ENCODE measurements at regions not wholly inside any gene's neighbourhood (a gene's known extent, or its start where the extent isn't known, plus 50 kb on each side); places are given as distances from the start of the nearest gene placed in this dataset.

- TF ChIP-seq, protein P1, sequence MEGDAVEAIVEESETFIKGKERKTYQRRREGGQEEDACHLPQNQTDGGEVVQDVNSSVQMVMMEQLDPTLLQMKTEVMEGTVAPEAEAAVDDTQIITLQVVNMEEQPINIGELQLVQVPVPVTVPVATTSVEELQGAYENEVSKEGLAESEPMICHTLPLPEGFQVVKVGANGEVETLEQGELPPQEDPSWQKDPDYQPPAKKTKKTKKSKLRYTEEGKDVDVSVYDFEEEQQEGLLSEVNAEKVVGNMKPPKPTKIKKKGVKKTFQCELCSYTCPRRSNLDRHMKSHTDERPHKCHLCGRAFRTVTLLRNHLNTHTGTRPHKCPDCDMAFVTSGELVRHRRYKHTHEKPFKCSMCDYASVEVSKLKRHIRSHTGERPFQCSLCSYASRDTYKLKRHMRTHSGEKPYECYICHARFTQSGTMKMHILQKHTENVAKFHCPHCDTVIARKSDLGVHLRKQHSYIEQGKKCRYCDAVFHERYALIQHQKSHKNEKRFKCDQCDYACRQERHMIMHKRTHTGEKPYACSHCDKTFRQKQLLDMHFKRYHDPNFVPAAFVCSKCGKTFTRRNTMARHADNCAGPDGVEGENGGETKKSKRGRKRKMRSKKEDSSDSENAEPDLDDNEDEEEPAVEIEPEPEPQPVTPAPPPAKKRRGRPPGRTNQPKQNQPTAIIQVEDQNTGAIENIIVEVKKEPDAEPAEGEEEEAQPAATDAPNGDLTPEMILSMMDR (IDR thresholded peaks at IDR 0.05; ENCODE audit: control insufficient read depth, extremely low read depth, insufficient read depth): no peak
- H3K4me3 ChIP-seq (ENCODE audit: low read depth, low read length): no peak overlapping the region
- no peak for DNase-seq (ENCODE audit: low read depth)
Observed at GRCh38 chr10:88120599-88121333, 257.3 kb downstream of the PTEN start.

- H3K4me3 ChIP-seq (ENCODE audit: low read depth, low read length): no peak overlapping the region
- TF ChIP-seq, protein P1 (IDR thresholded peaks at IDR 0.05; ENCODE audit: control insufficient read depth, extremely low read depth, insufficient read depth): no peak
- DNase-seq (ENCODE audit: low read depth): no peak
Observed at GRCh38 chr10:88121361-88121760, 257.9 kb downstream of the PTEN start.

GRCh38 chr10:88122145-88122544, 258.7 kb downstream of the PTEN start:
- TF ChIP-seq, protein P1 (IDR thresholded peaks at IDR 0.05; ENCODE audit: control insufficient read depth, extremely low read depth, insufficient read depth): no peak
- DNase-seq (ENCODE audit: low read depth): no peak
- no peak overlapping the region for H3K4me3 ChIP-seq (ENCODE audit: low read depth, low read length)

- no peak overlapping the region for H3K4me3 ChIP-seq (ENCODE audit: low read depth, low read length)
- DNase-seq (ENCODE audit: low read depth): no peak
- TF ChIP-seq, protein P1 (IDR thresholded peaks at IDR 0.05; ENCODE audit: control insufficient read depth, extremely low read depth, insufficient read depth): no peak
Observed at GRCh38 chr10:88122576-88122975, 259.2 kb downstream of the PTEN start.

DNA sequence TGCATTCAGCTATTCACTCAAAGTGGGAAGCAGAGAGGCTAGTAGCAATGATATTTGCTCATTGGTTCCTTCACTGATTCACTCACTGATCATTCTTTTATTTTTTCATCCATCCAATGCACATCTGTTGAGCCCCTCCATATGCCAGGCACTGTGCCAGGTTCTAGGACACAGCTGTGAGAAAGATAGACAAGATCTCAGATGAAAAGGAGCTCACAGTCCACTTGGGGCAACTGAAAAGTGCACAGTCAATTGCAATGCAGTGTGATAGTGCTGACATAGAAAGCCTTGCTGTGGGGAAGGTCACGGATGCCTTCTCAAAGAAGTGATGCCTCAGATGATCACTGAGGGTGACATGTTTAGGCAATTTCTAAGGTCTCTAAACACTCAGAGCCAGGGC, 262.3 kb downstream of the PTEN start:
- TF ChIP-seq, protein P1 (IDR thresholded peaks at IDR 0.05; ENCODE audit: control insufficient read depth, extremely low read depth, insufficient read depth): no peak
- DNase-seq (ENCODE audit: low read depth): no peak
- H3K4me3 ChIP-seq (ENCODE audit: low read depth, low read length): no peak overlapping the region

DNA sequence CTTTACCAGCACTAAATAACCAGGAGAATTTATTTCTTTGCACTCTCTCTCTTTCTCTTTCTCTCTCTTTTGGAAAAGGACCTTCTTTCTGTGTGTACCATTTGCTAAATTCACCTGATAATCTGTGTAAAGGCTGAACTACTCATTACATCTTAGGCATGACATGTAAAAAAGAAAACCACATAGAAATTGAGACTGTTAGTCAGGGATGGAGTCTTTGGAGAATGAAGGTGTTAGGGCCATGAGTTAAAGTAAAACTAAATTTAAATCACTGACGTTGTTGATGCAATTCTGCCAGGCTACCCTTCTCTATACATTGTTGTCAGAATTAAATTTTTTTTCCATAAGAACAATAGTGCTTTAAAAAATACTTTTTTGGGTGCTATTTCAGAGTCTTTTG, 263.3 kb downstream of the PTEN start:
- TF ChIP-seq, protein P1 (IDR thresholded peaks at IDR 0.05; ENCODE audit: control insufficient read depth, extremely low read depth, insufficient read depth): no peak

GRCh38 chr10:88127269-88127668, 263.8 kb downstream of the PTEN start:
- DNase-seq (ENCODE audit: low read depth): no peak
- TF ChIP-seq, protein P1 (IDR thresholded peaks at IDR 0.05; ENCODE audit: control insufficient read depth, extremely low read depth, insufficient read depth): no peak
- H3K4me3 ChIP-seq (ENCODE audit: low read depth, low read length): no peak overlapping the region

More for the DNA sequence above, 263.3 kb downstream of the PTEN start:
- no peak for DNase-seq (ENCODE audit: low read depth)
- H3K4me3 ChIP-seq (ENCODE audit: low read depth, low read length): no peak overlapping the region

All from LNCaP clone FGC (cell line).